Prostate gland (tissue), 2 donors: ENCODE measurements at regions not wholly inside any gene's neighbourhood (a gene's known extent, or its start where the extent isn't known, plus 50 kb on each side); places are given as distances from the start of the nearest gene placed in this dataset.

Experiments
- CTCF ChIP-seq, 4 experiments: fragments of 200-600 bp in 2 of 4; fragments of 450-650 bp in 2 of 4; sonication (generic) in 2 of 4; IDR thresholded peaks; 1 replicate in 3 of 4; 2 replicates in 1 of 4; pipeline ENCODE4 v1.5.1; 2016 to 2019; ENCODE audit warnings: antibody characterized with exemption in 4 of 4, mild to moderate bottlenecking in 2 of 4, moderate library complexity in 2 of 4
- POLR2A ChIP-seq: fragments of 450-650 bp; IDR thresholded peaks from one replicate; pipeline ENCODE4 v1.6.1; 2016; ENCODE audit warnings: antibody characterized with exemption, mild to moderate bottlenecking
- POLR2AphosphoS5 ChIP-seq: sonication (generic); formaldehyde crosslinking; IDR thresholded peaks from one replicate; pipeline ENCODE4 v1.6.1; 2017; ENCODE audit warnings: antibody characterized with exemption

DNA sequence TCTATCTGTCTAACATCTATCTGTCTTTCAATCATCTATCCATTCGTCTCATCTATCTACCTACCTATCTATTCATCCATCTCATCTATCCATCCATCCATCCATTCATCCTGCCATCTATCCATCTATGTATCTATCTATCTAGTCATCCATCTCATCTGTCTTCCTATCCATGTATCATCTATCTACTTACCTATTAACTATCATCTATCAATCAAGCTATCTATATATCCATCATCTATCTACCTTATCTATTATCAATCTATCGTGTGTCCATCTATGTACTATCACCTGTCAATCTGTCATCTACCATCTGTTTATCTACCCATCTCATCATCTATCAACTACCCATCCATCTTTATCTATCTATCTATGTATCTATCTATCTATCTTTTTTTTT, 217.7 kb downstream of the CRLF2 start:
- TF ChIP-seq CTCF (IDR thresholded peaks at IDR 0.05) (no peak), POLR2A (no peak), POLR2AphosphoS5 (no peak)
